ENCODE measurements at regions not wholly inside any gene's neighbourhood (a gene's known extent, or its start where the extent isn't known, plus 50 kb on each side); places are given as distances from the start of the nearest gene placed in this dataset.
"Not testable (repeated sequence)": the region's sequence is repeated elsewhere in the genome, so short reads cannot be mapped to it uniquely, and the experiment has no call there.

DNA sequence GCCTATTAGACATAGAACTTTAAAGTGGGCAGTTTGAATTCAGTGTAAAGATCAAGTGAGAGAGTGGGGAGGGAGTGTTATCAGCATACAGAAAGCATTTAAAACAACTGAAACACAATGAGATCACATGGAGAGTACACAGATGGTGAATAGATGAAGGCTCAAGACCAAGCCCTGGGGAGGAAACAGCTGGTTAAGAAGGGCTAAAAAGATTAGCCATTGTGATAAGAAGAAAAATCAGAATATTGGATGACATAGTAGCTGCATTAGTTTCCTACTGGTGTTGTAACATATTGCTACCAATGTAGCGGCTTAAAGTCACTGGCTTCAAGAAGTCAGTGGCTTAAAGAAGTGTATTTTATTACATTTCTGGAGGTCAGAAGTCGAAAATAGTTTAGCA lies 443.4 kb upstream of the RGS18 start:
- in situ Hi-C loops (cut with HindIII; ENCODE audit: low pct_ligation_motif_present, low sequenced_read_pairs), result no loop called here
- no peak for DNase-seq
- H3K27me3 ChIP-seq (replicated peaks), result no peaks in the 10 kb centered on the region
- no peak overlapping the region for H3K27ac ChIP-seq
- TF ChIP-seq, protein P1, sequence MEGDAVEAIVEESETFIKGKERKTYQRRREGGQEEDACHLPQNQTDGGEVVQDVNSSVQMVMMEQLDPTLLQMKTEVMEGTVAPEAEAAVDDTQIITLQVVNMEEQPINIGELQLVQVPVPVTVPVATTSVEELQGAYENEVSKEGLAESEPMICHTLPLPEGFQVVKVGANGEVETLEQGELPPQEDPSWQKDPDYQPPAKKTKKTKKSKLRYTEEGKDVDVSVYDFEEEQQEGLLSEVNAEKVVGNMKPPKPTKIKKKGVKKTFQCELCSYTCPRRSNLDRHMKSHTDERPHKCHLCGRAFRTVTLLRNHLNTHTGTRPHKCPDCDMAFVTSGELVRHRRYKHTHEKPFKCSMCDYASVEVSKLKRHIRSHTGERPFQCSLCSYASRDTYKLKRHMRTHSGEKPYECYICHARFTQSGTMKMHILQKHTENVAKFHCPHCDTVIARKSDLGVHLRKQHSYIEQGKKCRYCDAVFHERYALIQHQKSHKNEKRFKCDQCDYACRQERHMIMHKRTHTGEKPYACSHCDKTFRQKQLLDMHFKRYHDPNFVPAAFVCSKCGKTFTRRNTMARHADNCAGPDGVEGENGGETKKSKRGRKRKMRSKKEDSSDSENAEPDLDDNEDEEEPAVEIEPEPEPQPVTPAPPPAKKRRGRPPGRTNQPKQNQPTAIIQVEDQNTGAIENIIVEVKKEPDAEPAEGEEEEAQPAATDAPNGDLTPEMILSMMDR (IDR thresholded peaks at IDR 0.05; ENCODE audit: low read depth, low read length, missing control alignments), result no peak
- no peaks in the 10 kb centered on the region for H3K36me3 ChIP-seq (replicated peaks)
- no peak overlapping the region for H3K4me3 ChIP-seq (ENCODE audit: low read depth, low read length)

DNA sequence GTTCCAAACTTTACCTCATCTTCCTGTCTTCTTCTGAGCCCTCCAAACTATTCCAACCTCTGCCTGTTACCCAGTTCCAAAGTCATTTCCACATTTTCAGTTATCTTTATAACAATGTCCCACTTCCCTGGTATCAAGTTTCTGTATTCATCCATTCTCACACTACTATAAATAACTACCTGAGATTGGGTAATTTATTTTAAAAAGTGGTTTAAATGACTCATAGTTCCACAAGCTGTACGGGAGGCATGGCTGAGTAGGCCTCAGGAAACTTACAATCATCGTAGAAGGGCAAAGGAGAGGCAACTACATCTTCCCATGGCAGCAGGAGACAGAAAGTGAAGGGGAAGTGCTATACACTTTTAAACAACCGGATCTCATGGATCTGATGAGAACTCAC lies 428.5 kb upstream of the RGS18 start:
- TF ChIP-seq, protein P1 (IDR thresholded peaks at IDR 0.05; ENCODE audit: low read depth, low read length, missing control alignments), result no peak
- Histone ChIP-seq H3K27me3 (replicated peaks) (no peaks in the 10 kb centered on the region), H3K36me3 (replicated peaks) (no peaks in the 10 kb centered on the region), H3K27ac (no peak overlapping the region), H3K4me3 (ENCODE audit: low read depth, low read length) (no peak overlapping the region)
- in situ Hi-C loops (cut with HindIII; ENCODE audit: low pct_ligation_motif_present, low sequenced_read_pairs), result no loop called here
- no peak for DNase-seq

DNA sequence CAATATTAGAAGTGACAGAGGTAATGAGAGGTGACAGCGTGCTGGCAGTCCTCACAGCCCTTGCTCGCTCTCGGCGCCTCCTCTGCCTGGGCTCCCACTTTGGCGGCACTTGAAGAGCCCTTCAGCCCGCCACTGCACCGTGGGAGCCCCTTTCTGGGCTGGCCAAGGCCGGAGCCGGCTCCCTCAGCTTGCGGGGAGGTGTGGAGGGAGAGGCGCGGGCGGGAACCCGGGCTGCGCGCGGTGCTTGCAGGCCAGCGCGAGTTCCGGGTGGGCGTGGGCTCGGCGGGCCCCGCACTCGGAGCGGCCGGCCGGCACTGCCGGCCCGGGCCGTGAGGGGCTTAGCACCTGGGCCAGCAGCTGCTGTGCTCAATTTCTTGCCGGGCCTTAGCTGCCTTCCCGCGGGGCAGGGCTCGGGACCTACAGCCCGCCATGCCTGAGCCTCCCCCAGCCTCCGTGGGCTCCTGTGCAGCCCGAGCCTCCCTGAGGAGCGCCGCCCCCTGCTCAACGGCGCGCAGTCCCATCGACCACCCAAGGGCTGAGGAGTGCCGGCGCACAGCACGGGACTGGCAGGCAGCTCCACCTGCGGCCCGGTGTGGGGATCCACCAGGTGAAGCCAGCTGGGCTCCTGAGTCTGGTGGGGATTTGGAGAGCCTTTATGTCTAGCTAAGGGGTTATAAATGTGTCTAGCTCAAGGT lies 426.5 kb upstream of the RGS18 start:
- H3K4me3 ChIP-seq (ENCODE audit: low read depth, low read length); DNase-seq; H3K36me3 ChIP-seq (replicated peaks); in situ Hi-C loops (cut with HindIII; ENCODE audit: low pct_ligation_motif_present, low sequenced_read_pairs); H3K27me3 ChIP-seq (replicated peaks); H3K27ac ChIP-seq: not testable (repeated sequence)

DNA sequence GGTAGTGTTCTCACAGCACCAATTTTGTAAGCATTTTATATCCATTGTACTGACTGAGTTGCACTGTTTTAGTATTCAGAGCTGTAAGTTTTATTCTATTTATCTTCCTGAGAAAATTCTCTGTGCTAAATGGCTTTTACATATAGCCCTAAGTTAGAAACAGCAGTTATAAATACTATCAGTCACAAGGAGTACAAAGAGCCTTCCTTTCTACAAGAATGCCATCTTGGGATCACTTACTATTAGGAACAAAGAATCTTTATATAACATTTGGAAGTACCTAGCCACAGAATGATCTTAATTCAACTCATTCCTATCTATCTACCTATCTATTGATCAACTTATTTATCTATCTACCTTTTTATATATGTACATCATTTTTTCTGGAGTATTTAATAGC lies 423.9 kb upstream of the RGS18 start:
- TF ChIP-seq, protein P1 (IDR thresholded peaks at IDR 0.05; ENCODE audit: low read depth, low read length, missing control alignments), result no peak
- Histone ChIP-seq H3K27ac (no peak overlapping the region), H3K27me3 (replicated peaks) (no peaks in the 10 kb centered on the region), H3K36me3 (replicated peaks) (no peaks in the 10 kb centered on the region), H3K4me3 (ENCODE audit: low read depth, low read length) (no peak overlapping the region)
- no peak for DNase-seq
- in situ Hi-C loops (cut with HindIII; ENCODE audit: low pct_ligation_motif_present, low sequenced_read_pairs), result no loop called here

DNA sequence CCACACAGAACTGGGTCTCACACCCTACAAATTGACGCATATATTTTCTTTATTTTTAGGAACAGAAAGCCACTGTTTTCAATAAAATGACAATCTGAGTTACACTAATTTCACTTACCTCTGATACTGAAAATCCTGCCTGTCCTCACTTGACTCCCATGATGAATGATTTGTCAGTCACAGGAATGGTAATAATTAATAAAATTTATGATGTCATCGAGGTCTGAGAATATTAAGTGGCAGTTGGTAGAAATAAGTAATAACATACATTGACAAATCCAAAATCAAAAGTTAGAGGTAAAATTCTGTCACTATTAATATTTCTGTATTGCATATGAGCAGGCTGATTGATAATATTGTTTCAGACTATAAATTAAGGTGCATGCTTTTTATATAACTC lies 418.7 kb upstream of the RGS18 start:
- TF ChIP-seq, protein P1 (IDR thresholded peaks at IDR 0.05; ENCODE audit: low read depth, low read length, missing control alignments), result no peak
- in situ Hi-C loops (cut with HindIII; ENCODE audit: low pct_ligation_motif_present, low sequenced_read_pairs), result no loop called here
- no peaks in the 10 kb centered on the region for H3K36me3 ChIP-seq (replicated peaks)
- H3K27ac ChIP-seq, result no peak overlapping the region
- no peak overlapping the region for H3K4me3 ChIP-seq (ENCODE audit: low read depth, low read length)
- H3K27me3 ChIP-seq (replicated peaks), result no peaks in the 10 kb centered on the region
- no peak for DNase-seq

DNA sequence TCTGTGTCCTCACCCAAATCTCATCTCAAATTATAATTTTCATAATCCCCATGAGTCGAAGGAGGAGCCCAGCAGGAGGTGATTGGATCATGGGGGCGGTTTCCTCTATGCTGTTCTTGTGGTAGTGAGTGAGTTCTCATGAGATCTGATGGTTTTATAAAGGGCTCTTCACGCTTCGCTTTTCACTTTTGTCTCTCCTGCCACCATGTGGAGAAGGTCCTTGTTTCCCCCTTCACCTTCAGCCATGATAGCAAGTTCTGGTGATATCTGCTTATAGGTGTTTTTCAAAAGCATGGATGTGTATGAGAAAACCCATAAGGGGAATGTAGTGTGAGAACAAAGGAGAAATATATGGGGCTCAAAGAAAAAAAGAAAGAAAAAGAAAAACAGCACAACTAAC lies 405.9 kb upstream of the RGS18 start:
- H3K27me3 ChIP-seq (replicated peaks), result no peaks in the 10 kb centered on the region
- in situ Hi-C loops (cut with HindIII; ENCODE audit: low pct_ligation_motif_present, low sequenced_read_pairs), result no loop called here
- TF ChIP-seq, protein P1 (IDR thresholded peaks at IDR 0.05; ENCODE audit: low read depth, low read length, missing control alignments), result no peak
- H3K36me3 ChIP-seq (replicated peaks), result no peaks in the 10 kb centered on the region
- H3K27ac ChIP-seq, result no peak overlapping the region
- no peak for DNase-seq
- no peak overlapping the region for H3K4me3 ChIP-seq (ENCODE audit: low read depth, low read length)
